Duodenal mucosa (tissue), 2 donors: ENCODE measurements at regions not wholly inside any gene's neighbourhood (a gene's known extent, or its start where the extent isn't known, plus 50 kb on each side); places are given as distances from the start of the nearest gene placed in this dataset.

Source experiments
- H3K27ac ChIP-seq: one replicate; pipeline ENCODE4 v1.7.0; 2013; ENCODE audit warnings: low read depth, low read length
- H3K27me3 ChIP-seq, 2 donors: one replicate each; pipeline ENCODE4 v1.7.0; 2013; ENCODE audit warnings: low read length in 2 of 2, control low read depth in 1 of 2; ENCODE audit not compliant: insufficient read depth in 2 of 2, control insufficient read depth in 1 of 2
- H3K36me3 ChIP-seq, 2 donors: one replicate each; pipeline ENCODE4 v1.7.0; 2013; ENCODE audit warnings: low read length in 2 of 2, control low read depth in 1 of 2; ENCODE audit not compliant: insufficient read depth in 2 of 2, control insufficient read depth in 1 of 2
- H3K4me1 ChIP-seq, 2 donors: one replicate each; pipeline ENCODE4 v1.7.0; 2013; ENCODE audit warnings: low read length in 2 of 2, control low read depth in 1 of 2; ENCODE audit not compliant: insufficient read depth in 2 of 2, control insufficient read depth in 1 of 2
- H3K4me3 ChIP-seq, 2 donors: one replicate each; pipeline ENCODE4 v1.7.0; 2013; ENCODE audit warnings: low read length in 2 of 2, low read depth in 1 of 2
- H3K9ac ChIP-seq, 2 donors: one replicate each; pipeline ENCODE4 v1.7.0; 2013; ENCODE audit warnings: low read length in 2 of 2, low read depth in 1 of 2
- H3K9me3 ChIP-seq, 2 donors: one replicate each; pipeline ENCODE4 v1.7.0; 2013; ENCODE audit warnings: low read length in 2 of 2, control low read depth in 1 of 2; ENCODE audit not compliant: control insufficient read depth in 1 of 2

DNA sequence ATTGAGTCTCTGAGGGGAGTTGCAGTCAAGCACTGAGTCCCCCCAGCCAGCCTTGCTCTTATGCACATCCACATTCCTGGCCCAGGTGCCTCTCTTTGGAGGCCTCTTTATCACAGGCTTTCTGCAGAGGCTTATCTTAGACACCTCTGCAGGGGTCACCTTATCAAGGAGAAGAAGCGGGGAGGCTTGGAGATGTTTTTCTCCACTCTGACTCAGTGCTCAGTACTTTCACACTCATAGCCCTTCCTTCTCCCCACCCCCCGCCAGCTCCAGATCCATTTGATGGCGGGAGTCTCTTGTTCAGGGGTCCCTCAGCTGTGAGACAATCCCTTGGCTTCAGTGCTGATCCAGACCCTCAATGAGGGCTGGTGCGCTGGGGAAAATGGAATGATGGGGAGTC is 132.1 kb upstream of the TSHZ2 start:
- Histone ChIP-seq H3K4me1 (no peaks in the 10 kb centered on the region), H3K9me3 (no peaks in the 10 kb centered on the region), H3K4me3 (no peak overlapping the region), H3K9ac (no peak overlapping the region), H3K36me3 (no peaks in the 10 kb centered on the region), H3K27me3 (peaks cover 0 to 4% of the 10 kb centered on the region in 2 donors), H3K27ac (no peak overlapping the region)

GRCh38 chr20:52838510-52839241 is 133.5 kb upstream of the TSHZ2 start:
- Histone ChIP-seq H3K9ac (no peak overlapping the region), H3K9me3 (no peaks in the 10 kb centered on the region), H3K27me3 (peaks cover 0 to 4% of the 10 kb centered on the region in 2 donors), H3K36me3 (no peaks in the 10 kb centered on the region), H3K4me1 (no peaks in the 10 kb centered on the region), H3K27ac (no peak overlapping the region), H3K4me3 (no peak overlapping the region)

- Histone ChIP-seq H3K27me3 (peaks cover 0 to 4% of the 10 kb centered on the region in 2 donors), H3K27ac (no peak overlapping the region), H3K9ac (no peak overlapping the region), H3K36me3 (no peaks in the 10 kb centered on the region), H3K4me3 (no peak overlapping the region), H3K4me1 (no peaks in the 10 kb centered on the region), H3K9me3 (no peaks in the 10 kb centered on the region)
These were observed 134.8 kb upstream of the TSHZ2 start for GRCh38 chr20:52837378-52837777.

DNA sequence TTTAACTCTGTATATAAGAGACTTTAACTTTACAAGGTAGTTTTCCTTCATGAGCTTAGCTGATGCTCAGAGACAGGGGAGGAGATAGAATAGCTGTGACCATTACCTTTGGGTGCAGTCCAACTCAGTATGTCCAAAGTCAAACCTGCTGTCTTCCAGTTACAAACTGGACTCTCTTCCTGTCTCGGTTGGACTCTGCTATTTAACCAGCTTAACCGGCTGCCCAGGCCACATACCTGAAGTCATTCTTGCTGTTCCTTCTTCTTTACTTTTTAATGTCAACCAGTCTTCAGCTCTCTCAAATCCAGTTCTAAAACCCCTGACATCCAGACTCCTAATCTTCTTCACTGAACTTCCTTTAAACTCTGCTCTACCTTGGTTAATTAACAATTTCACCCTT is 138.3 kb upstream of the TSHZ2 start:
- no peak overlapping the region for H3K9ac ChIP-seq
- no peaks in the 10 kb centered on the region for H3K9me3 ChIP-seq
- no peaks in the 10 kb centered on the region for H3K27me3 ChIP-seq
- H3K36me3 ChIP-seq = no peaks in the 10 kb centered on the region
- H3K4me1 ChIP-seq = no peaks in the 10 kb centered on the region
- no peak overlapping the region for H3K4me3 ChIP-seq
- no peak overlapping the region for H3K27ac ChIP-seq

- H3K9me3 ChIP-seq = no peaks in the 10 kb centered on the region
- no peak overlapping the region for H3K9ac ChIP-seq
- no peaks in the 10 kb centered on the region for H3K36me3 ChIP-seq
- H3K27me3 ChIP-seq = no peaks in the 10 kb centered on the region
- H3K4me3 ChIP-seq = no peak overlapping the region
- H3K4me1 ChIP-seq = no peaks in the 10 kb centered on the region
- no peak overlapping the region for H3K27ac ChIP-seq
These were observed 139.9 kb upstream of the TSHZ2 start for GRCh38 chr20:52832151-52832774.

GRCh38 chr20:52830598-52830997 is 141.6 kb upstream of the TSHZ2 start:
- Histone ChIP-seq H3K9me3 (peaks cover 0 to 6% of the 10 kb centered on the region in 2 donors), H3K27ac (no peak overlapping the region), H3K4me3 (no peak overlapping the region), H3K27me3 (no peaks in the 10 kb centered on the region), H3K36me3 (no peaks in the 10 kb centered on the region), H3K9ac (no peak overlapping the region), H3K4me1 (no peaks in the 10 kb centered on the region)

GRCh38 chr20:52829111-52829510 is 143.0 kb upstream of the TSHZ2 start:
- no peak overlapping the region for H3K4me3 ChIP-seq
- H3K27ac ChIP-seq = no peak overlapping the region
- H3K9me3 ChIP-seq = peaks cover 0 to 6% of the 10 kb centered on the region in 2 donors
- H3K4me1 ChIP-seq = peaks cover 0 to 4% of the 10 kb centered on the region in 2 donors
- no peak overlapping the region for H3K9ac ChIP-seq
- H3K27me3 ChIP-seq = no peaks in the 10 kb centered on the region
- no peaks in the 10 kb centered on the region for H3K36me3 ChIP-seq

GRCh38 chr20:52828199-52828598 is 144.0 kb upstream of the TSHZ2 start:
- no peaks in the 10 kb centered on the region for H3K36me3 ChIP-seq
- no peaks in the 10 kb centered on the region for H3K27me3 ChIP-seq
- peaks cover 0 to 6% of the 10 kb centered on the region in 2 donors for H3K9me3 ChIP-seq
- H3K9ac ChIP-seq = no peak overlapping the region
- H3K27ac ChIP-seq = no peak overlapping the region
- H3K4me1 ChIP-seq = peaks cover 0 to 4% of the 10 kb centered on the region in 2 donors
- H3K4me3 ChIP-seq = no peak overlapping the region

GRCh38 chr20:52826722-52827121 is 145.4 kb upstream of the TSHZ2 start:
- Histone ChIP-seq H3K9me3 (peaks cover 0 to 6% of the 10 kb centered on the region in 2 donors), H3K27me3 (no peaks in the 10 kb centered on the region), H3K36me3 (no peaks in the 10 kb centered on the region), H3K9ac (no peak overlapping the region), H3K4me1 (peaks cover 0 to 4% of the 10 kb centered on the region in 2 donors), H3K4me3 (no peak overlapping the region), H3K27ac (no peak overlapping the region)

DNA sequence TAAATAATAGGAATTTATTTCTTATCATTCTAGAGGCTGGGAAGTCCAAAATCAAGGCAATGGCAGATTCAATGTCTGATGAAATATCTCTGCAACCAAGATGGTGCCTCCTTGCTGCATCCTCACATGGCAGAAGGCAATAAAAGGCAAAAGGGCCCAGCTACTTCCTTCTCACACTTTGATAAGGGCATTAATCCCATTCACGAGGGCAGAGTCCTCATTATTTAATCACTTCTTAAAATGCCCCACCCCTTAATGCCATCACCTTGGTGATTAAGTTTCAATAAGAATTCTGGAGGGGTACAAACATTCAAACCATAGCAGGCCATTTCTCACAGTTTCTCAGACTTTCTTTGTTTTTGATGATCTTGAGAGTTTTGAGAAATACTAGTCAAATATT is 145.8 kb upstream of the TSHZ2 start:
- Histone ChIP-seq H3K4me1 (peaks cover 0 to 4% of the 10 kb centered on the region in 2 donors), H3K9me3 (peaks cover 0 to 6% of the 10 kb centered on the region in 2 donors), H3K9ac (no peak overlapping the region), H3K36me3 (no peaks in the 10 kb centered on the region), H3K27ac (no peak overlapping the region), H3K27me3 (no peaks in the 10 kb centered on the region), H3K4me3 (no peak overlapping the region)
